ENCODE measurements at regions not wholly inside any gene's neighbourhood (a gene's known extent, or its start where the extent isn't known, plus 50 kb on each side); places are given as distances from the start of the nearest gene placed in this dataset.

- Histone ChIP-seq H3K27me3 (replicated peaks; ENCODE audit: insufficient read depth) (no peaks in the 10 kb centered on the region), H3K27ac (no peak overlapping the region), H3K9me3 (no peaks in the 10 kb centered on the region), H3K4me1 (ENCODE audit: control insufficient read depth in 1 of 2, low read depth in 2 of 2) (no peaks in the 10 kb centered on the region), H3K4me3 (no peak overlapping the region), H3K36me3 (no peaks in the 10 kb centered on the region)
- no peak for DNase-seq (ENCODE audit: low spot score)
- ATAC-seq (ENCODE audit: insufficient number of reproducible peaks, low FRiP score, low read depth), result no peak
- no peak for TF ChIP-seq CTCF (IDR thresholded peaks at IDR 0.05)
These were observed 326.1 kb downstream of the SLITRK6 start for GRCh38 chr13:85473144-85473543.

GRCh38 chr13:85469320-85469719 is 329.9 kb downstream of the SLITRK6 start:
- Histone ChIP-seq H3K27me3 (replicated peaks; ENCODE audit: insufficient read depth) (no peaks in the 10 kb centered on the region), H3K9me3 (no peaks in the 10 kb centered on the region), H3K27ac (no peak overlapping the region), H3K4me3 (no peak overlapping the region), H3K4me1 (ENCODE audit: control insufficient read depth in 1 of 2, low read depth in 2 of 2) (no peaks in the 10 kb centered on the region), H3K36me3 (no peaks in the 10 kb centered on the region)
- ATAC-seq (ENCODE audit: insufficient number of reproducible peaks, low FRiP score, low read depth) (no peak), DNase-seq (ENCODE audit: low spot score) (no peak)
- no peak for TF ChIP-seq CTCF (IDR thresholded peaks at IDR 0.05)

- ATAC-seq (ENCODE audit: insufficient number of reproducible peaks, low FRiP score, low read depth) (no peak), DNase-seq (ENCODE audit: low spot score) (no peak)
- no peaks in the 10 kb centered on the region for H3K36me3 ChIP-seq
- H3K4me3 ChIP-seq, result no peak overlapping the region
- TF ChIP-seq CTCF (IDR thresholded peaks at IDR 0.05), result no peak
- H3K27ac ChIP-seq, result no peak overlapping the region
- no peaks in the 10 kb centered on the region for H3K9me3 ChIP-seq
- H3K27me3 ChIP-seq (replicated peaks; ENCODE audit: insufficient read depth), result no peaks in the 10 kb centered on the region
- no peaks in the 10 kb centered on the region for H3K4me1 ChIP-seq (ENCODE audit: control insufficient read depth in 1 of 2, low read depth in 2 of 2)
These were observed 336.3 kb downstream of the SLITRK6 start for GRCh38 chr13:85462792-85463425.

GRCh38 chr13:85461621-85462020 is 337.6 kb downstream of the SLITRK6 start:
- no peaks in the 10 kb centered on the region for H3K4me1 ChIP-seq (ENCODE audit: control insufficient read depth in 1 of 2, low read depth in 2 of 2)
- ATAC-seq (ENCODE audit: insufficient number of reproducible peaks, low FRiP score, low read depth), result no peak
- H3K27me3 ChIP-seq (replicated peaks; ENCODE audit: insufficient read depth), result no peaks in the 10 kb centered on the region
- H3K27ac ChIP-seq, result no peak overlapping the region
- TF ChIP-seq CTCF (IDR thresholded peaks at IDR 0.05), result no peak
- H3K4me3 ChIP-seq, result no peak overlapping the region
- H3K36me3 ChIP-seq, result no peaks in the 10 kb centered on the region
- DNase-seq (ENCODE audit: low spot score), result no peak
- no peaks in the 10 kb centered on the region for H3K9me3 ChIP-seq

- Histone ChIP-seq H3K27ac (no peak overlapping the region), H3K9me3 (no peaks in the 10 kb centered on the region), H3K27me3 (replicated peaks; ENCODE audit: insufficient read depth) (no peaks in the 10 kb centered on the region), H3K4me1 (ENCODE audit: control insufficient read depth in 1 of 2, low read depth in 2 of 2) (no peaks in the 10 kb centered on the region), H3K36me3 (no peaks in the 10 kb centered on the region), H3K4me3 (no peak overlapping the region)
- TF ChIP-seq CTCF (IDR thresholded peaks at IDR 0.05), result no peak
- DNase-seq (ENCODE audit: low spot score), result no peak
- ATAC-seq (ENCODE audit: insufficient number of reproducible peaks, low FRiP score, low read depth), result no peak
These were observed 353.7 kb downstream of the SLITRK6 start for GRCh38 chr13:85445534-85445933.
